ENCODE measurements at regions not wholly inside any gene's neighbourhood (a gene's known extent, or its start where the extent isn't known, plus 50 kb on each side); places are given as distances from the start of the nearest gene placed in this dataset.
A peak's percentile ranks its signal among the peaks of the same experiment; 100 is the strongest.

DNA sequence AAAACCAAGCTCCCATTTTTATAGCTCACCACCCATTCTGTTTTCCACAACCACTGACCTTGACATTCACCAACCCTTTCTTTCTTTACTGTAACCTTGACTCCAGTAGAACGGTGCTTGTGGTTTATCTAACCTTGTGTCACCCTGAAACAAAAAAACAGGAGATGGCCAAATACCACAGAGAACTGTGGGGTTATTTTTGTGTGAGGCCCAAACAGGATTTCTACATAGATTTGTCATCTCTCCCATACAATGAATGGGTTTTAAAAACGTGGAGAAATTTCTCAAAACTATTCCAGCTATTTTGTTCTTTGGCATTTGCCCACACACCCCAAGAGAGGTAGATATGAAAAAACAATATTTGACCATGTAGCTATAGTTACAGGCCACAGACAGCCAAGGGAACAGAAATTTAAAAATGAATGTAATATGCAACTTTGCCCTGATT lies 231.3 kb upstream of the TANK start:
- ATAC-seq (replicated peaks) = no peak
- H3K9me3 Mint-ChIP-seq = no peaks in the 10 kb centered on the region
- no peak overlapping the region for H3K4me3 Mint-ChIP-seq
- no peaks in the 10 kb centered on the region for H3K36me3 Mint-ChIP-seq (ENCODE audit: insufficient read depth)
- no peak for DNase-seq
- H3K27me3 Mint-ChIP-seq = peaks cover 19 to 22% of the 10 kb centered on the region in 2 donors
- H3K27ac Mint-ChIP-seq = no peak overlapping the region
- peaks cover 0 to 3% of the 10 kb centered on the region in 2 donors for H3K4me1 Mint-ChIP-seq (ENCODE audit: low read depth in 2 of 2)

DNA sequence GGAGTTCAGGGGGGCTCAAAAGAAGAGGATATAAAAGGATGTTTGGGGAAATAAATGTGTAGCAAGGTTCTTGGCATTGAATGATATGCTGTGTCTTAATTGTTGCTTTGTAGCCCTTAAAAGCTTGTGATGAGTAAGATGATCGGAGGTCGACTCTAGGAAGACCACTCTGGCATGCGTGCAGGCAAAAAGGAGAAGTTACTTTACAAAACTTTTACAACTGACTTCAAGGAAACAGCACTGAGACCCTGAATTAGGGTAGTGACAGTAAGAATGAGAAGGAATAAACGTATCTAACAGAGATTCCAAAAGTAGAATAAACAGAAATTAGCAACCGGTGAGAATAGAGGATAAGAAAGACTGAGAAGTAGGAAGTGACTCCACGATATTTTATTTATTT lies 228.7 kb upstream of the TANK start:
- Mint-ChIP-seq H3K4me1 (ENCODE audit: low read depth in 2 of 2) (peaks cover 0 to 3% of the 10 kb centered on the region in 2 donors), H3K9me3 (no peaks in the 10 kb centered on the region), H3K27me3 (peaks cover 20 to 28% of the 10 kb centered on the region in 2 donors), H3K27ac (no peak overlapping the region), H3K4me3 (no peak overlapping the region), H3K36me3 (ENCODE audit: insufficient read depth) (no peaks in the 10 kb centered on the region)
- no peak for ATAC-seq (replicated peaks)
- no peak for DNase-seq

DNA sequence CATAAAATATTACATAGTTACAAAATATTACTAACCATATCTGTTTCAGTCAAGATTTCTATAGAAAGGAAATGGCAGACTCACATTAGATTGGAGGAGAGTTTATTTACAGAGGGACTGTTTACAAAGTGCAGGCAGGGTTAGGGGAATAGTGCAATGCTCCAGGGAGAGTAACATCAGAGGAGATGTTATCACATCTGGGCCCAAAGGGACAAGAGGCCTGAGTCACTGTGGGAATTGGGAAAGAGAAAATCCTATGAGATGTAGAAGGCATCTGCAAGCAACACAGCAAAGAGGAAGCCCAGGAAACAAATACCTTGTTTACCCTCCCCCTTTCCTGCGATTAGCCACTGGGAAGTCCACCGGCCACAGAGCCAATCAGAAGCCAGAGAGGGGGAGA lies 227.3 kb upstream of the TANK start:
- ATAC-seq (replicated peaks) (no peak), DNase-seq (no peak)
- Mint-ChIP-seq H3K27me3 (peaks cover 28% of the 10 kb centered on the region in 2 donors), H3K4me3 (no peak overlapping the region), H3K27ac (no peak overlapping the region), H3K4me1 (ENCODE audit: low read depth in 2 of 2) (peaks cover 0 to 3% of the 10 kb centered on the region in 2 donors), H3K36me3 (ENCODE audit: insufficient read depth) (no peaks in the 10 kb centered on the region), H3K9me3 (no peaks in the 10 kb centered on the region)

DNA sequence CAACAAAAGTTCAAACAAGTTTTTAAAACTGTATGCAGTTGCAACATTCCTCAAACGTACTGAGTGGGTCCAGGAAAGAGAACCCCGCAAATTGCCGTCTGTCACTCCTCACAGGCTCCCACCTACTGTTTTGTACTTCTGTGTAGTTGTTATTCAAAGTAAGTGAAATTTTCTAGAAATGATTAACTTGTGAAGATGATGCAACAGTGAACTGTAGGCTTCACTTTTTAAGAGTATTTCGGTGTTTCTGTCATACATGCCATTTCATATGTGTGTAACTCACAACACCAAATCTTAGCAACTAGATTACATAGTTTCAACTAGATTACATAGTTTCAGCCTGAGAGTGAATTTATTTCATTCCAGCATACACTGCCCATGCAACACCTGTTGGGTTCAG lies 226.0 kb upstream of the TANK start:
- no peak overlapping the region for H3K27ac Mint-ChIP-seq
- peaks cover 28% of the 10 kb centered on the region in 2 donors for H3K27me3 Mint-ChIP-seq
- H3K9me3 Mint-ChIP-seq = no peaks in the 10 kb centered on the region
- ATAC-seq (replicated peaks) (no peak), DNase-seq (no peak)
- peaks cover 0 to 3% of the 10 kb centered on the region in 2 donors for H3K4me1 Mint-ChIP-seq (ENCODE audit: low read depth in 2 of 2)
- no peak overlapping the region for H3K4me3 Mint-ChIP-seq
- H3K36me3 Mint-ChIP-seq (ENCODE audit: insufficient read depth) = no peaks in the 10 kb centered on the region

DNA sequence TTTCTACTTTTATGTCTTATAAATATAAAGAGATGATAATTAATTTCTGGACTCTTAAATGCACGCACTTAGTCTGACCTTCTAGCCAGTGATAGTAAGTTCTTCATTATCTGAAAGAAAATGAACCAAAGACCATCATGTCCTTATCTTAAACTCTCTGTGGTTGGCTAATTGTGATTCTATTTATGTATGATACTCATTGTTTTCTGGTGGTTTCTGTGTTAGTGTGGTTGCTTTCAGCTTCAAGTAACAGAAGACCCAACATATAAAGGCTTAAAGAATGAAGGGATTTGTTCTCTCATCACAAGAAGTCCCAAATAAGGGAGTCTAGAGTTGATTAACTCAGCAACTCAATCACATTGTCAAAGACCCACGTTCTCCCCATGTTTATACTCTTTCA lies 225.2 kb upstream of the TANK start:
- no peak overlapping the region for H3K27ac Mint-ChIP-seq
- H3K9me3 Mint-ChIP-seq = no peaks in the 10 kb centered on the region
- no peak for DNase-seq

DNA sequence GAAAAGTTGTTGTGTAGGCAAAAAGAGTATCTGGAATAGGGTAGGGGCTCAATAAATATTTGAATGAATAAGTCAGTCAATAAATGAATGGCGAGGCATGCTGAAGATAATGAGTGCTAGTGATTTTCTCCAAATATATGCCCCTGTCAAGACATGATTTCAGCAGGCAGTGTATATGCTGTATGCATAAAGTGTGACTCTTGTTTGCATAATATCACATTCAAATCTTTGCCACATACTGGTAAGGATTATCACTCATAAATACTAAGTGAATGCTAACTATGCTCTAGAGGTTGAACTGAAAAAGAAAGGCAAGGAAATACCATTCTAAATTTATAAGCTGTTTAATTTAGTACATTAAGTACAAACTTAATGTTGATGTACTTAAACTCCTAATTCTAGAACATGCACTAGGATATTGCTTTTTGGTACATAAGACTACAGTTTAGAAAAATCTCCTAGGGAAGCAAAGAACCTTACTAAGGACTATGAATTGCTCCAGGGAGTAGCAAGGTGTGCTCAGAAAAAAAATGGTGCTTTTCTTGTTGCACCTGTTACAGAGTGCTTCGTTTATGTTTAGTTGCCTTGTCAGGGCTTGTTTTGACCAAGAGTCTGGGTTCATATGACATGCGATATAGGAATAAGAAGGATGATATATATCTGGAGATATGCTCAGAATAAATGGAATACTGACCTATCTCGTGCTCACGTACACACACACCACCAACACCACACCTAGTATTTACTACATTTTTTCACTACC lies 224.0 kb upstream of the TANK start:
- H3K9me3 Mint-ChIP-seq = no peaks in the 10 kb centered on the region
- H3K27ac Mint-ChIP-seq = no peak overlapping the region
- H3K4me3 Mint-ChIP-seq = no peak overlapping the region
- H3K36me3 Mint-ChIP-seq (ENCODE audit: insufficient read depth) = no peaks in the 10 kb centered on the region
- peaks cover 17% of the 10 kb centered on the region in 2 donors for H3K27me3 Mint-ChIP-seq
- no peak for DNase-seq
- no peak for ATAC-seq (replicated peaks)
- H3K4me1 Mint-ChIP-seq (ENCODE audit: low read depth in 2 of 2) = peaks cover 7 to 9% of the 10 kb centered on the region in 2 donors

More for the DNA sequence above, 225.2 kb upstream of the TANK start:
- H3K4me1 Mint-ChIP-seq (ENCODE audit: low read depth in 2 of 2) = peaks cover 0 to 5% of the 10 kb centered on the region in 2 donors
- no peaks in the 10 kb centered on the region for H3K36me3 Mint-ChIP-seq (ENCODE audit: insufficient read depth)
- no peak for ATAC-seq (replicated peaks)
- H3K27me3 Mint-ChIP-seq = peaks cover 24 to 25% of the 10 kb centered on the region in 2 donors
- no peak overlapping the region for H3K4me3 Mint-ChIP-seq

DNA sequence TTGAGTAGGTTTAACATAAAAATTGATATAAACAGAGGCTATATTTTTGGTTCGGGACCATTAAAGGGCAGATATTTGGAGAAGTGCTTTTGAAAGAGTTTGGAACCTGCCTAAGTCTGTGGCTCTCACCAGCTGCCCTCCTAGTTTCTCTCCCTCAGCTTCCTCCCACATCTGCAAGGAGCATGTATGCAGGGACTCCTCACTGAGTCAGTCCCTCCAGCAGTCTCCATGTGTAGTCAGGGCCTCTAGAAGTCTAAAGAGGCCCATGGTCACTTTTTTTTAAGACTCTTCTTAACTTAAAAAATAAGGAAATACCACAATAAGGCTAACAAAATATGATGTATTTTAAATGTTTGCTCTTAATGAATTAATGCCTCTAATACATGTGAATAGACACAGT lies 220.0 kb upstream of the TANK start:
- ATAC-seq (replicated peaks) = no peak
- Mint-ChIP-seq H3K4me1 (ENCODE audit: low read depth in 2 of 2) (peaks cover 6 to 9% of the 10 kb centered on the region in 2 donors), H3K27me3 (peaks cover 14 to 37% of the 10 kb centered on the region in 2 donors), H3K27ac (no peak overlapping the region), H3K4me3 (no peak overlapping the region), H3K36me3 (ENCODE audit: insufficient read depth) (no peaks in the 10 kb centered on the region), H3K9me3 (no peaks in the 10 kb centered on the region)
- DNase-seq = no peak

DNA sequence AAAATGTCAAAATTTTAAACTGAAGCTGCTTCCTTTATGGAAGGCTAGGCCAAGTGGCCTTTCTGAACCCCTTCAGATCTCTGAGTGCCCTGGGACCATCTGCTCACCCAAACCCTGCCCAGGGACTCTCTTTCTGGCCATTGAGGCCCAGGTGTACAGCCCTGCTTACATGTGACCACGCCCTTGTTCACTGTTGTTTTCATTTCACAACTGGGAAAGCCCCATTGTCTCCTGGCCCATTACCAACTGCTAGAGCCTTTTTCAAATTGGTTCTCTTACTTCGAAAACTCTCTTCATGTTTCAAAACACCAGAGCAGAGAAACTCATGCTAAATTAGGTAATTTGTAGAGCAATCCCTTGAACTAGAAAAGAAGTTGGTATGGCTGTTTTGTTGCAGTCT lies 219.5 kb upstream of the TANK start:
- no peaks in the 10 kb centered on the region for H3K9me3 Mint-ChIP-seq
- peak overlapping the region in 1 of 2 donors; percentile 39 for H3K27ac Mint-ChIP-seq
- H3K27me3 Mint-ChIP-seq = peaks cover 12 to 35% of the 10 kb centered on the region in 2 donors
- ATAC-seq (replicated peaks) = peak; percentile 55
- peaks cover 6 to 9% of the 10 kb centered on the region in 2 donors for H3K4me1 Mint-ChIP-seq (ENCODE audit: low read depth in 2 of 2)
- peak in 1 of 3 experiments; percentile 2 for DNase-seq
- H3K36me3 Mint-ChIP-seq (ENCODE audit: insufficient read depth) = no peaks in the 10 kb centered on the region
- no peak overlapping the region for H3K4me3 Mint-ChIP-seq

DNA sequence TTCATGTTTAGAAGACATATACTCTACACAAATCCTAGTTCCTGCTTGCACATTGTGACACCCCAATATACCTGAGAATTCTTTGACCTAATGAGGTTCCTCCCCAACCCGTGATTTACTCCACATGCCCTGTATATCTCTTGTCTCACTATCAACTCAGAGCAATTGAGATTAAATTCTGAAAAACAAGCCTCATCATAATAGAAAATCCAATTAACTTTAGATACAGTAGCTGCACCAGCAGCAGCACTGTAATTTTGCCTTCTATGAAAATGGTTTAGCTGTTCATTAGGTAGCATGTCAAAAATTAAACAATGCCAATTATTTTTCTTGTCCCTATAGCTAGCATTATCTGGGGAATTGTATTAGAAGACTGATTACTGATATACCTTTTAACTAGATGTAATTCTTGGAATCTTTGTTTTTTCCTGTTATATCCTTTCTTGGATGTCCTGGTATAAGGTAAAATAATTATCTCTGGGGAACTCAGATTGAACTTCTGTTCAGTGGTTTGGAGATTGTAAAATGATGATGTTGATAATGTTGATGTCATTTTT lies 218.9 kb upstream of the TANK start:
- peaks cover 6 to 9% of the 10 kb centered on the region in 2 donors for H3K4me1 Mint-ChIP-seq (ENCODE audit: low read depth in 2 of 2)
- DNase-seq = no peak
- H3K27ac Mint-ChIP-seq = no peak overlapping the region
- H3K9me3 Mint-ChIP-seq = no peaks in the 10 kb centered on the region
- H3K36me3 Mint-ChIP-seq (ENCODE audit: insufficient read depth) = no peaks in the 10 kb centered on the region
- peaks cover 8 to 31% of the 10 kb centered on the region in 2 donors for H3K27me3 Mint-ChIP-seq
- ATAC-seq (replicated peaks) = no peak
- no peak overlapping the region for H3K4me3 Mint-ChIP-seq

DNA sequence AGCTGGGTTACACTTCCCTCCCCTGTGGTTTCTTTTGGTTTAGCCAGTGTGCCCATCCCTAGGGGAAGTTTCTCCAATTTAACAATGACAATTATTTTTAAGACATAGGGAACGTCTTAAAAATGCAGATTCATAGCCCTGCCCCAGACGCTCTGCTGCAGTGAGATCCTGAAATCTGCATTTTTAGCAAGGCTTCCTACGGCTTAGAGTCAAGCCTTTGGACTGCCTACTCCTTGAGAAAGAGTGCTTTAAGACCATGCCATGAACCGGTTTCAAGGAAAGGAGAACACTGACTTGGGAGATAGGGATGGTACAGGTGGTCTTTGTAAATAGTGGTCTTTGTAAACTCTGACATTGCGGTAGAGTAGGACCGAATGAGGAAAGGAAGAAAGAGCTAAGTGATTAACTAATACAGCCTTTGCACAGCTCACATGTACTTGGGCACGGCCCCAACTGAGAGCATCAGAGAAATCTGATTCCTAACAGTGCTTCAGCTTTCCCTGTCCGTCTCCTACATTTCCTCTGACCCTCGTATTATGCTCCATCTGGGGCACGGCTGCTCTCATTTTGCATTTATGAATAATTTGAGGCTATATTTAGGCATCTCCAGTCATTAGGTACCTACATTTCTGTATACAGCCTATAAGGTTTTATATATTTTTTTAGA lies 217.6 kb upstream of the TANK start:
- no peaks in the 10 kb centered on the region for H3K9me3 Mint-ChIP-seq
- H3K27me3 Mint-ChIP-seq = peaks cover 8 to 23% of the 10 kb centered on the region in 2 donors
- ATAC-seq (replicated peaks) (no peak), DNase-seq (no peak)
- no peak overlapping the region for H3K4me3 Mint-ChIP-seq
- H3K27ac Mint-ChIP-seq = no peak overlapping the region
- H3K4me1 Mint-ChIP-seq (ENCODE audit: low read depth in 2 of 2) = peaks cover 6 to 9% of the 10 kb centered on the region in 2 donors
- no peaks in the 10 kb centered on the region for H3K36me3 Mint-ChIP-seq (ENCODE audit: insufficient read depth)

DNA sequence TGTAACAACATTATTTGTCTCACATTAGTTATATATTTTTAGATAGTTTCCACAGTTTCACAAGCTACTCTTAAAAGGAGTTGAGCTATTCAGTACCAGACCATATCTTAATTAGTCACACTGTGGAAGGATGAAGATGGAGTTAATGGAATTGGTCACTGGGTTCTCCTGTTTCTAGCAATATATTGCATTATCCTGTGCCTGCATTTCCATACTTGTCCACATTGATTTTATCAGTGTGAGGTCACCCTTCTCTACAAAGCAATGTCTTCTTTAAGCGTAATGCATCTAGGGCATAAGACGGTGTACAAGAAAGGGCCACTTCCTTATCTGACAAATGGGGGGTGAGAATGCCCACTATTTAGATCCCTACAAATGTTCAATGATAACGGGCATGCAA lies 216.8 kb upstream of the TANK start:
- Mint-ChIP-seq H3K9me3 (no peaks in the 10 kb centered on the region), H3K4me3 (no peak overlapping the region), H3K27ac (no peak overlapping the region), H3K27me3 (peaks cover 8 to 23% of the 10 kb centered on the region in 2 donors), H3K36me3 (ENCODE audit: insufficient read depth) (no peaks in the 10 kb centered on the region), H3K4me1 (ENCODE audit: low read depth in 2 of 2) (peaks cover 6 to 9% of the 10 kb centered on the region in 2 donors)
- ATAC-seq (replicated peaks) = no peak
- DNase-seq = no peak

DNA sequence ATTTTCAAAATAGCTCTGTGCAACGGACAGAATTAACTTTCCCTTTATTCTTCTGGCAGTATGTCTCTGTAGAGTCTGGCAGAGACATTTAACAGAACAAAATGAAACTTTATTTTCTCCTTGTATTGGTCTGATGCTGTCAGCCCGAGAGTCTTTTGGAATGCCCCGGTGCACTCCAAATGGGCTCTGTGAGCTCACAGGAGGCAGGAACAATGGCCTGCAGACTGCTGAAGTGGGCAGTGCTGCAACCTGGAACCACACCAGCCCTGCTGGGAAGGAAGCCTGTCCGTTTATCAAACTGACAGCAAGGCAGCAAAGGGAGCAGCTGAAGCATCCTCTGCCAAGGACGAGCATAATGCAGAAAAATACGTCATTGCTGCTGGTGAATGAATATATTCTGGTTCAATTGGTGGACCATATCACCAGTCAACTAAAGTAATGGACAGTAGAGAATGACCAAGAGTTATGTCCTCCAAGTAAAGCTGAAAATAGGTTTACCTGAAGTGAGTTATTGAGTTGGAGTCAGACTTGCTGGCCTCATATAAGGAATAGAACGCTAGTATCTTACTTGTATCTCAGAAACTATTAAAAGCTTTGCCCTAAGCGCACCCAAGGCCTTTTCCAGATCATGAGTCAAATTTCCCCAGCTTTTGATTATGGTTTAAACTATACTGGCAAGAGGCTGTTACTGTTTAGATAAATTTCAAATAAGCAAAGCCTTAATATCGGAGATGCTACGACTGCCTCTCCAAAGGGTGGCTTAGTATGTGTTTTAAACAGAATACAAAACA lies 207.6 kb upstream of the TANK start:
- no peaks in the 10 kb centered on the region for H3K36me3 Mint-ChIP-seq (ENCODE audit: insufficient read depth)
- ATAC-seq (replicated peaks) (no peak), DNase-seq (no peak)
- peaks cover 15 to 21% of the 10 kb centered on the region in 2 donors for H3K27me3 Mint-ChIP-seq
- H3K4me1 Mint-ChIP-seq (ENCODE audit: low read depth in 2 of 2) = no peaks in the 10 kb centered on the region
- no peak overlapping the region for H3K4me3 Mint-ChIP-seq
- H3K9me3 Mint-ChIP-seq = no peaks in the 10 kb centered on the region
- H3K27ac Mint-ChIP-seq = no peak overlapping the region

DNA sequence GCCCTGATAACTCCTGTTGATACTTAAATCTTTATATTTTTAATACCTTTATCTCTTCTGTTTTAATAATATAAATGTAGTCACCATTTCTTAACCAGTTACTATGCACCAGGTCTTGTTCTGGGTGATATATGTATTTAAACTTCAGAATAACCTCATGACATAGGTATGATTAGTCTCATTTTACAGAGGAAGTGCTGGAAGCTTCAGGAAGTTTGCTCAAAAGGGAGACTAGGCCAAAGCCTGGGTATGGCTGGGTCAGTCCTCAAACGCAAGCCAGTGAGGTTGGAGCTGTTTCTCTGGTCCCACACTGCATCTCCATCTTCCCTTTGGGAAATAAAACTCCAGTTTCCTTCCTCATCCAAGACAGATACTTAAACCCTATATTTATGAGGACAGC lies 204.7 kb upstream of the TANK start:
- Mint-ChIP-seq H3K4me1 (ENCODE audit: low read depth in 2 of 2) (no peaks in the 10 kb centered on the region), H3K27me3 (peaks cover 15 to 21% of the 10 kb centered on the region in 2 donors), H3K36me3 (ENCODE audit: insufficient read depth) (no peaks in the 10 kb centered on the region), H3K4me3 (no peak overlapping the region), H3K9me3 (no peaks in the 10 kb centered on the region), H3K27ac (no peak overlapping the region)
- DNase-seq (no peak), ATAC-seq (replicated peaks) (no peak)

Measured in effector memory CD8-positive, alpha-beta T cell (primary cell).